NCI-H2227 (cell line): ENCODE measurements at regions not wholly inside any gene's neighbourhood (a gene's known extent, or its start where the extent isn't known, plus 50 kb on each side); places are given as distances from the start of the nearest gene placed in this dataset.

Source experiments
- DNase-seq: peaks from one replicate; lab custom pipeline; 2025; ENCODE audit not compliant: unreplicated experiment; lab: John Stamatoyannopoulos, UW

GRCh38 chr1:234687011-234687410, 77.0 kb upstream of the IRF2BP2 start:
- DNase-seq, result no peak

- DNase-seq, result no peak
Measured at GRCh38 chr1:234686035-234686434, 76.1 kb upstream of the IRF2BP2 start.

GRCh38 chr1:234684856-234685255, 74.9 kb upstream of the IRF2BP2 start:
- DNase-seq, result no peak

GRCh38 chr1:234683861-234684632, 74.1 kb upstream of the IRF2BP2 start:
- DNase-seq, result no peak

GRCh38 chr1:234683127-234683860, 73.3 kb upstream of the IRF2BP2 start:
- no peak for DNase-seq

GRCh38 chr1:234681990-234682389, 72.0 kb upstream of the IRF2BP2 start:
- DNase-seq, result no peak

- DNase-seq, result no peak
Measured at GRCh38 chr1:234681065-234681464, 71.1 kb upstream of the IRF2BP2 start.

- DNase-seq, result no peak
Measured at GRCh38 chr1:234680331-234680904, 70.4 kb upstream of the IRF2BP2 start.

- DNase-seq, result peak; percentile 90
Measured at GRCh38 chr1:234676103-234676594, 66.2 kb upstream of the IRF2BP2 start.

- peak; percentile 57 for DNase-seq
Measured at GRCh38 chr1:234675572-234675971, 65.6 kb upstream of the IRF2BP2 start.

GRCh38 chr1:234675006-234675405, 65.0 kb upstream of the IRF2BP2 start:
- DNase-seq, result no peak

- DNase-seq, result no peak
Measured at GRCh38 chr1:234674218-234674815, 64.3 kb upstream of the IRF2BP2 start.

- DNase-seq, result no peak
Measured at GRCh38 chr1:234672349-234673135, 62.6 kb upstream of the IRF2BP2 start.

GRCh38 chr1:234670967-234671626, 61.1 kb upstream of the IRF2BP2 start:
- DNase-seq, result no peak

GRCh38 chr1:234669499-234669898, 59.5 kb upstream of the IRF2BP2 start:
- DNase-seq, result no peak

- DNase-seq, result no peak
Measured at GRCh38 chr1:234668577-234668955, 58.6 kb upstream of the IRF2BP2 start.

GRCh38 chr1:234667600-234668576, 57.9 kb upstream of the IRF2BP2 start:
- no peak for DNase-seq

- no peak for DNase-seq
Measured at GRCh38 chr1:234666761-234667160, 56.8 kb upstream of the IRF2BP2 start.

GRCh38 chr1:234665975-234666605, 56.1 kb upstream of the IRF2BP2 start:
- DNase-seq, result no peak
